ENCODE measurements at regions not wholly inside any gene's neighbourhood (a gene's known extent, or its start where the extent isn't known, plus 50 kb on each side); places are given as distances from the start of the nearest gene placed in this dataset.
"Not testable (repeated sequence)": the region's sequence is repeated elsewhere in the genome, so short reads cannot be mapped to it uniquely, and the experiment has no call there.

GRCh38 chr20:40081653-40082052, 607.4 kb downstream of the MAFB start:
- DNase-seq (ENCODE audit: low read depth in 2 of 2), result no peak

GRCh38 chr20:40080041-40080652, 608.9 kb downstream of the MAFB start:
- no peak for DNase-seq (ENCODE audit: low read depth in 2 of 2)

DNA sequence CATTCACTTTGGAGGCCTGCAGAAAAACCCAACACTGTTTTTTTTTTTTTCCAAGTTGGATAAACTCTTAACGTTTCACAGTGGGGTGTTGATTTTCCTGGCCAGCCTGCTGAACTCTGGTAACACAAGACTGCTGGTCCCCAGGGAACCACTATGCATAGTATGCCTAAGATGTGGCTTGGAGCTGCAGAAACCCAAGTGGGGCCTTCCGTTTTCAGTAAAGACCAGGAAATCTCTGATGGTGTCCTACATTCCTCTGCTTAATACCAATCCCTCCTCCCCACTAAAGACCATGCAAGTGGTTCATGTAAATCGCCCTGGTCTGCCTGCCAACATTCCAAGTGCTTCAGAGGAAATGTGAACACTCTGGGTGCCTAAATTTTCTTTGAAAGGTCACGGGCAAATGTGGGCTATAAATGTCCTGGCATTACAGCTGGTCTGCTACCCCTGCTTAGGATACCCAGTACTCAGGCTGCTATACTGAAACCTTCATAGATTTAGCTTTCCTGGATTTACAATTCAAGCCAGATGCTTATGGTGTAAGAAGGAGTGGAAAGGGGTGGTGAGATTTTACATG, 615.4 kb downstream of the MAFB start:
- DNase-seq (ENCODE audit: low read depth in 2 of 2), result no peak

GRCh38 chr20:40072907-40073306, 616.1 kb downstream of the MAFB start:
- no peak for DNase-seq (ENCODE audit: low read depth in 2 of 2)

GRCh38 chr20:40056171-40056570, 632.9 kb downstream of the MAFB start:
- DNase-seq (ENCODE audit: low read depth in 2 of 2), result no peak

GRCh38 chr20:40055711-40056110, 633.3 kb downstream of the MAFB start:
- no peak for DNase-seq (ENCODE audit: low read depth in 2 of 2)

- DNase-seq (ENCODE audit: low read depth in 2 of 2), result no peak
Measured at GRCh38 chr20:40054311-40054710, 634.7 kb downstream of the MAFB start.

GRCh38 chr20:40050596-40050995, 638.4 kb downstream of the MAFB start:
- no peak for DNase-seq (ENCODE audit: low read depth in 2 of 2)

GRCh38 chr20:40049854-40050253, 639.2 kb downstream of the MAFB start:
- DNase-seq (ENCODE audit: low read depth in 2 of 2), result no peak

GRCh38 chr20:40046703-40047102, 642.3 kb downstream of the MAFB start:
- DNase-seq (ENCODE audit: low read depth in 2 of 2), result no peak

- no peak for DNase-seq (ENCODE audit: low read depth in 2 of 2)
Measured at GRCh38 chr20:40037511-40037910, 651.5 kb downstream of the MAFB start.

GRCh38 chr20:40029589-40029988, 659.4 kb downstream of the MAFB start:
- no peak for DNase-seq (ENCODE audit: low read depth in 2 of 2)

DNA sequence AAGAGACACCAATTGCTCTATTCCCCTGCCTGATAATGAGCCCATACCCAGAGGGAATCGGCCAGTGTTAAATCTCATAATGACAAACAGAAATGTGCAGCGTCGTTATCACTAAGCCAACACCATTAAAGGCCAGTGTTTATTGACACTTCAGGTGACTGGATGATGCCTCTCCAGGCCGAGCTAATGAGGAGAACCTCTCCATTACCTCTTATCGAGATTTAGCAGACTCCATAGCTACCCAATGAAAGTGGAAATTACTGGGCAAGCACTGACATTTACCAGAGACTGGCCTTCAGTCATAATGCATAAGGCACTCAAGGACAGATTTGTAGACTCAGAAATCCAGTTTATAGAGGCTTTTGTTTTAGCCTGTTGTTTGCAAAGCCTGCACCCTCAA, 669.5 kb downstream of the MAFB start:
- DNase-seq (ENCODE audit: low read depth in 2 of 2), result no peak

DNA sequence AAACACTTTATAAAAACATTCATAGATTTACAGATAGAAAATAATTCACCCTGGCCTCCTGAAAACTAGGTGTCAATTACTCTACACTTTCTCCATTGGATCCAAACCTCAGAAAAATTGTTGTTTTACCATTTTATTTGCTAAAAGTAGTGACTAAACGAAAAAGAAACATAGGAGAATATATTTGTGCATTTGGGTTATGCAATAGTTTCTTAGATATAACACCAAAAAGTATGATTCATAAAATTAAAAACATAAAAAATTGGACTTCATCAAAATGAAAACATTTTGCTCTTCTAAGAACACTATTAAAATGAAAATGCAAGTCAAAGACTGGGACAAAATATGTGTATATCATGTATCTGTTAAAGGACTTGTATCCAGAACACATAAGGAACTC, 671.3 kb downstream of the MAFB start:
- no peak for DNase-seq (ENCODE audit: low read depth in 2 of 2)

DNA sequence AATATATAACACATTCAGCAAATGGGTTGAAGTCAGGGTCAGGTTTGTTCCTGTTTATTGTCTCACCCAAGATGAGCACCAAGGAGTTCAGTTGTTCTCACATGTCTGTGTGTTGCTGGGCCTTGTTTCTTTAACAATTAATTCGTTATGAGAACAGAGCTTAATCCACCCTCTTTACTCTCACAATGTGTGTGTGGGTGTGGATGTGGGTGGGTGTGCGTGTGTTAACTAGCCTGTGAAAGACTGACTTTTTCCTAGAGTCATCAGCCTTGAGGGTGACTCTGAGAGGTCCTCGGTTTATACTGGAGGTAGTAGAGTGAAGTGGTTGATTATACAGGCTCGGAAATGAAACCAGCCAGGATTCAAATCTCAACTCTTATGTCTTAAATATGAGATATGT, 672.1 kb downstream of the MAFB start:
- no peak for DNase-seq (ENCODE audit: low read depth in 2 of 2)

DNA sequence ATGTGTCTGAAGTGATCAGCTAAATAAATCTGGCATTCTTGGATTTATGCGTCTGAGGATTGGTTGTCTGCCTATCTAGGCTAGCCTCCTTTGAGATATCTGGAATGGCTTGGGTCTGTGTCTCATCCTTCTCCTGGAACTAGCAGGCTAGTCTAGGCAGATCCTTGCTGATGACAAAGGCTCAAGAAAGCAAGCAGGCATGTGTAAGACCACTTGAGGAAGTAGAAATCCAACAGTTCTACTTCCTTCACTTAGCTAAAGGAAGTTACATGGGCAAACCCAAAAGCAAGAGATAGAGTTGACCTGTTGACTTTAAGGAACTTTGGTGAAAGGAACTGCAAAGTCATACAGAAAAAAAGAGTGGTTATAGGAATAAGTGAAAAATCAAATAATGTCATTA, 672.6 kb downstream of the MAFB start:
- no peak for DNase-seq (ENCODE audit: low read depth in 2 of 2)

- DNase-seq (ENCODE audit: low read depth in 2 of 2), result not testable (repeated sequence)
Measured at GRCh38 chr20:40012026-40012425, 677.0 kb downstream of the MAFB start.

GRCh38 chr20:40010483-40010882, 678.6 kb downstream of the MAFB start:
- no peak for DNase-seq (ENCODE audit: low read depth in 2 of 2)

- DNase-seq (ENCODE audit: low read depth in 2 of 2), result no peak
Measured at GRCh38 chr20:40009542-40009941, 679.5 kb downstream of the MAFB start.

DNA sequence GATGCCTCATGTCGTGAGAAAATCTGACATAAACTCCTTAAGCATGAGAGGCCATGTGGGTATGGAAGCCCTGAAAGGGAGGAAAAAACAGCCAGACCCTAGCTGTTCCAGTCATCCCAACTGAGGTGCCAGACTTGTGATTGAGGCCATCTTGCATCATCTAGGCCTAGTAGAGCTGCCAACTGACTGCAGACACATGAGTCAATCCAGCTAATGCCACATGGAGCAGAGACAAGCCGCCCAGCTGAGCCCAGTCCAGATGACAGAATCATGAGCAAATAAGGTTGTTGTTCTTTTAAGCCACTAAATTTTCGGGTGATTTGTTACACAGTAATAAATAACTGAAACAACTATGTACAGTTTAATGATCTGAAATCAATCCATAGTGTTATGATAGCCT, 680.9 kb downstream of the MAFB start:
- no peak for DNase-seq (ENCODE audit: low read depth in 2 of 2)

- DNase-seq (ENCODE audit: low read depth in 2 of 2), result no peak
Measured at GRCh38 chr20:40006168-40006860, 682.7 kb downstream of the MAFB start.

- DNase-seq (ENCODE audit: low read depth in 2 of 2), result not testable (repeated sequence)
Measured at GRCh38 chr20:40004092-40004491, 684.9 kb downstream of the MAFB start.

- no peak for DNase-seq (ENCODE audit: low read depth in 2 of 2)
Measured at GRCh38 chr20:39993742-39994141, 695.3 kb downstream of the MAFB start.

Measured in stimulated activated CD4-positive, alpha-beta T cell treated with anti-CD3 and anti-CD28 coated beads, Interleukin-1b, Interleukin-23, amount 100 ng/mL, for 4 hours (primary cell).